Mucosa of stomach (tissue), 1 donor: ENCODE measurements at regions not wholly inside any gene's neighbourhood (a gene's known extent, or its start where the extent isn't known, plus 50 kb on each side); places are given as distances from the start of the nearest gene placed in this dataset.

ENCODE experiments used
- H3K27me3 ChIP-seq: one replicate; pipeline ENCODE4 v1.7.0; 2013; ENCODE audit warnings: mild to moderate bottlenecking, low read length; ENCODE audit not compliant: control insufficient read depth, insufficient read depth
- H3K36me3 ChIP-seq: one replicate; pipeline ENCODE4 v1.7.0; 2013; ENCODE audit warnings: low read length; ENCODE audit not compliant: control insufficient read depth, insufficient read depth
- H3K4me1 ChIP-seq: one replicate; pipeline ENCODE4 v1.7.0; 2013; ENCODE audit warnings: mild to moderate bottlenecking, low read length; ENCODE audit not compliant: control insufficient read depth, insufficient read depth
- H3K4me3 ChIP-seq: one replicate; pipeline ENCODE4 v1.7.0; 2013; ENCODE audit warnings: low read length
- H3K9ac ChIP-seq: one replicate; pipeline ENCODE4 v1.7.0; 2013; ENCODE audit warnings: mild to moderate bottlenecking, low read length, moderate library complexity
- H3K9me3 ChIP-seq: one replicate; pipeline ENCODE4 v1.7.0; 2013; ENCODE audit warnings: mild to moderate bottlenecking, low read length, moderate library complexity; ENCODE audit not compliant: control insufficient read depth
- donor health status: Pancreatic carcinoma.

- Histone ChIP-seq H3K36me3 (no peaks in the 10 kb centered on the region), H3K9ac (no peak overlapping the region), H3K4me3 (no peak overlapping the region)
These were observed 254.3 kb downstream of the BCL11A start for GRCh38 chr2:60299179-60299578.

GRCh38 chr2:60298006-60298696 lies 255.3 kb downstream of the BCL11A start:
- H3K4me3 ChIP-seq = no peak overlapping the region
- no peaks in the 10 kb centered on the region for H3K4me1 ChIP-seq
- no peaks in the 10 kb centered on the region for H3K9me3 ChIP-seq
- no peaks in the 10 kb centered on the region for H3K36me3 ChIP-seq
- H3K9ac ChIP-seq = no peak overlapping the region
- no peaks in the 10 kb centered on the region for H3K27me3 ChIP-seq

More at GRCh38 chr2:60299179-60299578, 254.3 kb downstream of the BCL11A start:
- H3K27me3 ChIP-seq = no peaks in the 10 kb centered on the region
- H3K9me3 ChIP-seq = no peaks in the 10 kb centered on the region
- no peaks in the 10 kb centered on the region for H3K4me1 ChIP-seq

GRCh38 chr2:60297296-60298005 lies 256.0 kb downstream of the BCL11A start:
- Histone ChIP-seq H3K27me3 (no peaks in the 10 kb centered on the region), H3K36me3 (no peaks in the 10 kb centered on the region), H3K9ac (no peak overlapping the region), H3K4me3 (no peak overlapping the region), H3K4me1 (no peaks in the 10 kb centered on the region), H3K9me3 (no peaks in the 10 kb centered on the region)

- H3K4me1 ChIP-seq = no peaks in the 10 kb centered on the region
- H3K9me3 ChIP-seq = no peaks in the 10 kb centered on the region
- no peak overlapping the region for H3K9ac ChIP-seq
- H3K4me3 ChIP-seq = no peak overlapping the region
- H3K36me3 ChIP-seq = no peaks in the 10 kb centered on the region
- H3K27me3 ChIP-seq = no peaks in the 10 kb centered on the region
These were observed 257.1 kb downstream of the BCL11A start for GRCh38 chr2:60296219-60296955.

- Histone ChIP-seq H3K4me1 (no peaks in the 10 kb centered on the region), H3K27me3 (no peaks in the 10 kb centered on the region), H3K9ac (no peak overlapping the region), H3K4me3 (no peak overlapping the region), H3K36me3 (no peaks in the 10 kb centered on the region), H3K9me3 (no peaks in the 10 kb centered on the region)
These were observed 257.9 kb downstream of the BCL11A start for GRCh38 chr2:60295636-60295962.

GRCh38 chr2:60294901-60295635 lies 258.4 kb downstream of the BCL11A start:
- Histone ChIP-seq H3K9me3 (no peaks in the 10 kb centered on the region), H3K36me3 (no peaks in the 10 kb centered on the region), H3K27me3 (no peaks in the 10 kb centered on the region), H3K4me1 (no peaks in the 10 kb centered on the region), H3K4me3 (no peak overlapping the region), H3K9ac (no peak overlapping the region)

- Histone ChIP-seq H3K4me3 (no peak overlapping the region), H3K9me3 (no peaks in the 10 kb centered on the region), H3K36me3 (no peaks in the 10 kb centered on the region), H3K9ac (no peak overlapping the region), H3K27me3 (no peaks in the 10 kb centered on the region), H3K4me1 (no peaks in the 10 kb centered on the region)
These were observed 261.2 kb downstream of the BCL11A start for GRCh38 chr2:60292242-60292641.

GRCh38 chr2:60290509-60290908 lies 262.9 kb downstream of the BCL11A start:
- Histone ChIP-seq H3K27me3 (no peaks in the 10 kb centered on the region), H3K9me3 (no peaks in the 10 kb centered on the region), H3K36me3 (no peaks in the 10 kb centered on the region), H3K9ac (no peak overlapping the region), H3K4me1 (no peaks in the 10 kb centered on the region), H3K4me3 (no peak overlapping the region)

- Histone ChIP-seq H3K4me3 (no peak overlapping the region), H3K9me3 (no peaks in the 10 kb centered on the region), H3K4me1 (no peaks in the 10 kb centered on the region), H3K27me3 (no peaks in the 10 kb centered on the region), H3K9ac (no peak overlapping the region), H3K36me3 (no peaks in the 10 kb centered on the region)
These were observed 267.7 kb downstream of the BCL11A start for GRCh38 chr2:60285626-60286316.

GRCh38 chr2:60283626-60284025 lies 269.8 kb downstream of the BCL11A start:
- H3K9me3 ChIP-seq = no peaks in the 10 kb centered on the region
- H3K36me3 ChIP-seq = no peaks in the 10 kb centered on the region
- H3K9ac ChIP-seq = no peak overlapping the region
- H3K4me3 ChIP-seq = no peak overlapping the region
- H3K27me3 ChIP-seq = no peaks in the 10 kb centered on the region
- H3K4me1 ChIP-seq = no peaks in the 10 kb centered on the region

- Histone ChIP-seq H3K27me3 (no peaks in the 10 kb centered on the region), H3K4me3 (no peak overlapping the region), H3K4me1 (no peaks in the 10 kb centered on the region), H3K36me3 (no peaks in the 10 kb centered on the region), H3K9ac (no peak overlapping the region), H3K9me3 (no peaks in the 10 kb centered on the region)
These were observed 270.6 kb downstream of the BCL11A start for GRCh38 chr2:60282886-60283285.
